Hematopoietic multipotent progenitor cell treated with erythropoietin and hydrocortisone succinate and interleukin-3 and kit ligand, for 17 days (in vitro differentiated cells): ENCODE measurements at regions not wholly inside any gene's neighbourhood (a gene's known extent, or its start where the extent isn't known, plus 50 kb on each side); places are given as distances from the start of the nearest gene placed in this dataset.
"Not testable (repeated sequence)": the region's sequence is repeated elsewhere in the genome, so short reads cannot be mapped to it uniquely, and the experiment has no call there.

Source experiments
- DNase-seq: peaks from one replicate; pipeline ENCODE4 v3.0.0-alpha.2; 2015; ENCODE audit warnings: low spot score

GRCh38 chr5:160479220-160479619, 57.6 kb downstream of the PTTG1 start:
- DNase-seq = no peak

- no peak for DNase-seq
These were observed 58.3 kb downstream of the PTTG1 start for GRCh38 chr5:160479926-160480325.

GRCh38 chr5:160480652-160481051, 59.0 kb downstream of the PTTG1 start:
- no peak for DNase-seq

GRCh38 chr5:160484678-160485077, 63.0 kb downstream of the PTTG1 start:
- no peak for DNase-seq

- DNase-seq = no peak
These were observed 63.8 kb downstream of the PTTG1 start for GRCh38 chr5:160485364-160485969.

GRCh38 chr5:160486573-160486972, 64.9 kb downstream of the PTTG1 start:
- DNase-seq = no peak

GRCh38 chr5:160488394-160489325, 67.0 kb downstream of the PTTG1 start:
- no peak for DNase-seq

- no peak for DNase-seq
These were observed 69.8 kb downstream of the PTTG1 start for GRCh38 chr5:160491438-160491837.

- no peak for DNase-seq
These were observed 70.9 kb downstream of the PTTG1 start for GRCh38 chr5:160492565-160492964.

GRCh38 chr5:160493806-160494338, 72.2 kb downstream of the PTTG1 start:
- DNase-seq = no peak

GRCh38 chr5:160494451-160494850, 72.8 kb downstream of the PTTG1 start:
- DNase-seq = no peak

- DNase-seq = no peak
These were observed 74.7 kb downstream of the PTTG1 start for GRCh38 chr5:160496334-160496733.

GRCh38 chr5:160496784-160497183, 75.1 kb downstream of the PTTG1 start:
- DNase-seq = no peak

- no peak for DNase-seq
These were observed 76.2 kb downstream of the PTTG1 start for GRCh38 chr5:160497878-160498277.

- not testable (repeated sequence) for DNase-seq
These were observed 76.9 kb downstream of the PTTG1 start for GRCh38 chr5:160498441-160499043.

GRCh38 chr5:160500786-160501779, 79.4 kb downstream of the PTTG1 start:
- DNase-seq = no peak

- no peak for DNase-seq
These were observed 83.3 kb downstream of the PTTG1 start for GRCh38 chr5:160504906-160505305.

GRCh38 chr5:160506006-160507004, 84.7 kb downstream of the PTTG1 start:
- DNase-seq = no peak

GRCh38 chr5:160507221-160507721, 85.6 kb downstream of the PTTG1 start:
- DNase-seq = no peak

GRCh38 chr5:160508780-160509361, 87.2 kb downstream of the PTTG1 start:
- peak; percentile 81 for DNase-seq
